ENCODE measurements at regions not wholly inside any gene's neighbourhood (a gene's known extent, or its start where the extent isn't known, plus 50 kb on each side); places are given as distances from the start of the nearest gene placed in this dataset.

DNA sequence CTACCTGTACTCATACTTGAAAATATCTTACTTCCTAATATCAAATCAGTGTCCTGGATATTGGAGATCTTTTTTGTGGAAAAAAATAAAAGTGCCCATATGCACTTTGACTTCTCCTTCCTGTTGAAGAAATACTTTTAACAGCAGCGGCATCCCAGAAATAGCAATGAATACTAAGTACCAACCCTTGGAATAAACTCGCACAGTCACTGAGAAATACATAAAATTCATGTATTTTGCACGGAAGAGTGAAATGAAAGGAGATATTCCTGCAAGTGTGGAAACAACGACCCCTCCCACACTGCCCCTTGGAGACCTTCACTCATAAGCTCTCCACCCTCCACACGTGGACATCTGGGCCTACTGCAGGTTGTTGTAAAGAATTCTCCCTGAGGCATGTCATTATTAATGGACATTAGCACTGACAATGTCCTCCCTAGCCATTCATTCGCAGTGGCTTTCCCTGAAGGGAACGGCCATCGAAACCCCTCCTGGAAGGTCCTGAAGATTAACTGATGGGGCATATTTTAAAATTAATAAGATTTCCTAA is 407.6 kb upstream of the PFKP start:
- WGBS (ENCODE audit: extremely low coverage, insufficient read length, low lambda C conversion rate): no CpG with 5 or more reads among the region's 8 CpGs
- Histone ChIP-seq H3K79me1 (ENCODE audit: insufficient read depth, low read depth, low read length, poor library complexity, severe bottlenecking) (no peaks in the 10 kb centered on the region), H3K9ac (ENCODE audit: extremely low read depth, insufficient read length, low read length) (no peak overlapping the region), H3K23ac (ENCODE audit: insufficient read length, low read depth, low read length) (no peak overlapping the region), H3K23me2 (ENCODE audit: insufficient read length, low read depth, low read length, poor library complexity, severe bottlenecking) (no peaks in the 10 kb centered on the region), H3T11ph (ENCODE audit: low read length) (no peak overlapping the region), H3K4me1 (ENCODE audit: insufficient read depth, low read length) (no peaks in the 10 kb centered on the region; the same call in 1 of the 2 replicates), H2AK5ac (ENCODE audit: insufficient read length, low read length) (no peak overlapping the region), H2BK12ac (ENCODE audit: insufficient read length, low read depth, low read length) (no peak overlapping the region), H4K8ac (replicated peaks; ENCODE audit: insufficient read length, low read depth, low read length) (no peak overlapping the region), H2BK120ac (ENCODE audit: low read depth, low read length, poor library complexity, severe bottlenecking) (no peak overlapping the region), H3K4me2 (ENCODE audit: insufficient read depth, insufficient read length, low read length) (no peak overlapping the region), H3K27me3 (ENCODE audit: insufficient read depth, low read length) (no peaks in the 10 kb centered on the region), H4K20me1 (ENCODE audit: control insufficient read depth, insufficient read depth, insufficient read length) (no peaks in the 10 kb centered on the region), H4K91ac (ENCODE audit: insufficient read length, low read depth, low read length) (no peak overlapping the region), H3K56ac (ENCODE audit: insufficient read length, low read depth, low read length) (no peak overlapping the region), H3K18ac (ENCODE audit: insufficient read length, low read depth, low read length) (no peak overlapping the region), H2BK5ac (ENCODE audit: insufficient read length, low read length) (no peak overlapping the region), H3K9me3 (ENCODE audit: control insufficient read depth, low read depth, low read length) (no peaks in the 10 kb centered on the region), H3K27ac (ENCODE audit: insufficient read length, low read depth, low read length) (no peak overlapping the region), H3K14ac (ENCODE audit: insufficient read depth, low read length) (no peak overlapping the region), H2BK20ac (ENCODE audit: low read depth, low read length, poor library complexity, severe bottlenecking) (no peak overlapping the region), H2BK15ac (ENCODE audit: low read depth, low read length) (no peak overlapping the region), H3K4ac (ENCODE audit: low read depth, low read length) (no peak overlapping the region), H3K79me2 (ENCODE audit: insufficient read depth, low read length) (no peaks in the 10 kb centered on the region), H2AFZ (ENCODE audit: low read length) (no peak overlapping the region), H4K5ac (ENCODE audit: insufficient read length, low read depth, low read length) (no peak overlapping the region)
- Mint-ChIP-seq H3K36me3 (ENCODE audit: insufficient read depth in 1 of 3, low read depth in 3 of 3) (peaks cover 0 to under 1% (median 0%) of the 10 kb centered on the region in 3 experiments; a peak in 2 of 7 replicates), H3K9me3 (no peaks in the 10 kb centered on the region; a peak in 2 of 5 replicates), H3K27ac (no peak overlapping the region), H3K4me3 (no peak overlapping the region), H3K27me3 (ENCODE audit: low read depth) (no peaks in the 10 kb centered on the region), H3K4me1 (peaks cover 5 to 8% of the 10 kb centered on the region in 2 experiments; a peak in 3 of 4 replicates)
- DNase-seq: no peak
- TF ChIP-seq, protein P1, sequence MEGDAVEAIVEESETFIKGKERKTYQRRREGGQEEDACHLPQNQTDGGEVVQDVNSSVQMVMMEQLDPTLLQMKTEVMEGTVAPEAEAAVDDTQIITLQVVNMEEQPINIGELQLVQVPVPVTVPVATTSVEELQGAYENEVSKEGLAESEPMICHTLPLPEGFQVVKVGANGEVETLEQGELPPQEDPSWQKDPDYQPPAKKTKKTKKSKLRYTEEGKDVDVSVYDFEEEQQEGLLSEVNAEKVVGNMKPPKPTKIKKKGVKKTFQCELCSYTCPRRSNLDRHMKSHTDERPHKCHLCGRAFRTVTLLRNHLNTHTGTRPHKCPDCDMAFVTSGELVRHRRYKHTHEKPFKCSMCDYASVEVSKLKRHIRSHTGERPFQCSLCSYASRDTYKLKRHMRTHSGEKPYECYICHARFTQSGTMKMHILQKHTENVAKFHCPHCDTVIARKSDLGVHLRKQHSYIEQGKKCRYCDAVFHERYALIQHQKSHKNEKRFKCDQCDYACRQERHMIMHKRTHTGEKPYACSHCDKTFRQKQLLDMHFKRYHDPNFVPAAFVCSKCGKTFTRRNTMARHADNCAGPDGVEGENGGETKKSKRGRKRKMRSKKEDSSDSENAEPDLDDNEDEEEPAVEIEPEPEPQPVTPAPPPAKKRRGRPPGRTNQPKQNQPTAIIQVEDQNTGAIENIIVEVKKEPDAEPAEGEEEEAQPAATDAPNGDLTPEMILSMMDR (conservative IDR thresholded peaks at IDR 0.05): no peak
